SK-N-SH (cell line): ENCODE measurements at regions not wholly inside any gene's neighbourhood (a gene's known extent, or its start where the extent isn't known, plus 50 kb on each side); places are given as distances from the start of the nearest gene placed in this dataset.

ENCODE experiments used
- EZH2phosphoT487 ChIP-seq: fragments of 200-600 bp; sonication (generic); IDR thresholded peaks from 2 replicates; pipeline ENCODE4 v1.6.1; 2017; ENCODE audit warnings: low read depth, mixed run types, mild to moderate bottlenecking, antibody characterized with exemption, moderate library complexity, borderline replicate concordance
- POLR2AphosphoS5 ChIP-seq: IDR thresholded peaks from 2 replicates; pipeline ENCODE4 v1.6.1; 2012; ENCODE audit warnings: low read depth, low read length
- RFX5 ChIP-seq: IDR thresholded peaks from 2 replicates; pipeline ENCODE4 v1.6.1; 2012; ENCODE audit warnings: mild to moderate bottlenecking, improper control_type of control experiment, low read length
- TF ChIP-seq, protein P1 (sequence below): fragments of 200-600 bp; sonication (generic); IDR thresholded peaks from 2 replicates; pipeline ENCODE4 v1.6.1; 2017; ENCODE audit warnings: antibody characterized with exemption, mild to moderate bottlenecking, moderate library complexity
- TF ChIP-seq, protein P2 (sequence below): IDR thresholded peaks from 2 replicates; pipeline ENCODE4 v1.4.0; 2012; ENCODE audit warnings: low read depth
- TF ChIP-seq, protein P3 (sequence below): IDR thresholded peaks from 2 replicates; pipeline ENCODE4 v1.4.0; 2012; ENCODE audit warnings: low read depth, borderline replicate concordance

DNA sequence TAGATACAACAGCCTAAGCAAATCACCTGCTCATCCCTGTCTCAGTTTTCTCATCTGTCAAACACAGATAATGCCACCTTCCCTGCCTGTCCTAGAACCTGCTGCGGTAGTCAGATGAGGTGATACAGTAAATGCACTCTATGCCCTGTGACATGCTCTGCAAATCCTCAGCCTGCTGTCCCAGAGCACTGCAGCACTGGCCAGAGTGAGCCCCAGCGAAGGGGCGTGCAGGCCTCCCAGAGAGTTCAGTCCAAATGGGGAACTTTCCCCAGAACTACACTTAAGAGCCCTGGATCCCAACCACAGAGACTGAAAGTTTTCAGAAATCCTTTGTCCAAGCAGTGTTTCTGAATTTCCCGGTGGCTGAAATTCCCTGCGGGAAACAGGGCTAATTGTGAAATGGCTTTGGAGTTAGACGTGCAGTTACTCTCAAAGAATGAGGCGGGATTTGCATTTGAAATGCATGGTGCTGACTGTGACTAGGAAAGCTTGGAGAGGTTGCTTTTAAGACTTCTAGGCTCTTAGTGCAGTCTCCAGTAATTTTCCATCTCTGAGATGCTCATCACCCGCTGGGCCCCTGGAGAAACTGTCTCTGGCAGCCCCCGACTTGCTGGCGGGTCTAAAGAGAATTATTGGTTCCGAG is 206.5 kb upstream of the AJAP1 start:
- TF ChIP-seq, protein P1, sequence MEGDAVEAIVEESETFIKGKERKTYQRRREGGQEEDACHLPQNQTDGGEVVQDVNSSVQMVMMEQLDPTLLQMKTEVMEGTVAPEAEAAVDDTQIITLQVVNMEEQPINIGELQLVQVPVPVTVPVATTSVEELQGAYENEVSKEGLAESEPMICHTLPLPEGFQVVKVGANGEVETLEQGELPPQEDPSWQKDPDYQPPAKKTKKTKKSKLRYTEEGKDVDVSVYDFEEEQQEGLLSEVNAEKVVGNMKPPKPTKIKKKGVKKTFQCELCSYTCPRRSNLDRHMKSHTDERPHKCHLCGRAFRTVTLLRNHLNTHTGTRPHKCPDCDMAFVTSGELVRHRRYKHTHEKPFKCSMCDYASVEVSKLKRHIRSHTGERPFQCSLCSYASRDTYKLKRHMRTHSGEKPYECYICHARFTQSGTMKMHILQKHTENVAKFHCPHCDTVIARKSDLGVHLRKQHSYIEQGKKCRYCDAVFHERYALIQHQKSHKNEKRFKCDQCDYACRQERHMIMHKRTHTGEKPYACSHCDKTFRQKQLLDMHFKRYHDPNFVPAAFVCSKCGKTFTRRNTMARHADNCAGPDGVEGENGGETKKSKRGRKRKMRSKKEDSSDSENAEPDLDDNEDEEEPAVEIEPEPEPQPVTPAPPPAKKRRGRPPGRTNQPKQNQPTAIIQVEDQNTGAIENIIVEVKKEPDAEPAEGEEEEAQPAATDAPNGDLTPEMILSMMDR = no peak
- TF ChIP-seq, protein P2, sequence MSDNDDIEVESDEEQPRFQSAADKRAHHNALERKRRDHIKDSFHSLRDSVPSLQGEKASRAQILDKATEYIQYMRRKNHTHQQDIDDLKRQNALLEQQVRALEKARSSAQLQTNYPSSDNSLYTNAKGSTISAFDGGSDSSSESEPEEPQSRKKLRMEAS = no peak
- TF ChIP-seq POLR2AphosphoS5 (no peak), RFX5 (no peak), EZH2phosphoT487 (no peak)
- TF ChIP-seq, protein P3, sequence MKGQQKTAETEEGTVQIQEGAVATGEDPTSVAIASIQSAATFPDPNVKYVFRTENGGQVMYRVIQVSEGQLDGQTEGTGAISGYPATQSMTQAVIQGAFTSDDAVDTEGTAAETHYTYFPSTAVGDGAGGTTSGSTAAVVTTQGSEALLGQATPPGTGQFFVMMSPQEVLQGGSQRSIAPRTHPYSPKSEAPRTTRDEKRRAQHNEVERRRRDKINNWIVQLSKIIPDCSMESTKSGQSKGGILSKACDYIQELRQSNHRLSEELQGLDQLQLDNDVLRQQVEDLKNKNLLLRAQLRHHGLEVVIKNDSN = no peak
